ENCODE measurements at regions not wholly inside any gene's neighbourhood (a gene's known extent, or its start where the extent isn't known, plus 50 kb on each side); places are given as distances from the start of the nearest gene placed in this dataset.

DNA sequence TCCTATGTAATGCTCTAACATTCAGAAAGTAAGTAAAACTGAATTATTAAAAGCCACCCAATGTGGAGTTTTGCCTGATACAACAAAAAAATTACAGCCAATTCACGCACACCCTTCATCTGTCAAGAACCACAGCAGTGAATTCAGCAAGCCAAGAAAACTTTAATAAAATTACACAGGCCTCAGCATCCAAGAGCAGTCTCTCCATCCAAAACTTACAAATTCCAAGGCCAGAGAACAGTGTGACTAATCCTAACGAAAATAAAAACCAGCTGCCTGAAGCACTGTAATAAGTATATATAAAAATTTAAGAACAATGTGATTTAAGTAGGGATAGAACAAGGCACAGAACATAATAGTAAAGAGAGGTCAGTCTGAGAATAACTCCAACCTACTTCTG lies 54.2 kb downstream of the SIX6 start:
- Histone ChIP-seq H3K27ac (ENCODE audit: low read depth, low read length, poor library complexity, severe bottlenecking) (no peak overlapping the region), H2AFZ (ENCODE audit: low read length) (peak overlapping the region; percentile 45; the same call in 1 of the 2 replicates), H3K36me3 (ENCODE audit: insufficient read depth, low read length) (no peaks in the 10 kb centered on the region), H3K79me2 (ENCODE audit: insufficient read depth, low read depth, low read length) (no peaks in the 10 kb centered on the region), H3K4me1 (ENCODE audit: insufficient read depth, low read length, poor library complexity, severe bottlenecking) (peaks cover 82% of the 10 kb centered on the region), H3K4me3 (ENCODE audit: low read depth, low read length, poor library complexity, severe bottlenecking) (no peak overlapping the region), H3K9me2 (ENCODE audit: insufficient read depth, low read length) (no peaks in the 10 kb centered on the region), H3K9me3 (ENCODE audit: low read length) (no peaks in the 10 kb centered on the region), H4K20me1 (ENCODE audit: insufficient read depth, low read length) (no peaks in the 10 kb centered on the region), H3K4me2 (ENCODE audit: low read length) (no peak overlapping the region)
- ChIA-PET CTCF (ENCODE audit: unreplicated experiment) (interaction anchor here (0.5 to 1.0 kb wide), 2 partner anchors 213 to 689 kb away, joined by 3 read pairs; no protein-coding TSS in a partner anchor), POLR2A (interaction anchor here (0.6 to 2.2 kb wide), 4 partner anchors 27 to 236 kb away, joined by 3 to 8 read pairs (median 4); no protein-coding TSS in a partner anchor)
- no peak for DNase-seq (ENCODE audit: low spot score)
- no TSS peak for BruUV-seq (replicated peaks)
- intact Hi-C loops (cut with micrococcal nuclease; ENCODE audit: unreplicated experiment): loop anchor here (2.0 to 5.0 kb wide), 5 partner anchors 291 to 689 kb away; no protein-coding TSS in a partner anchor
- TF ChIP-seq, protein P1, sequence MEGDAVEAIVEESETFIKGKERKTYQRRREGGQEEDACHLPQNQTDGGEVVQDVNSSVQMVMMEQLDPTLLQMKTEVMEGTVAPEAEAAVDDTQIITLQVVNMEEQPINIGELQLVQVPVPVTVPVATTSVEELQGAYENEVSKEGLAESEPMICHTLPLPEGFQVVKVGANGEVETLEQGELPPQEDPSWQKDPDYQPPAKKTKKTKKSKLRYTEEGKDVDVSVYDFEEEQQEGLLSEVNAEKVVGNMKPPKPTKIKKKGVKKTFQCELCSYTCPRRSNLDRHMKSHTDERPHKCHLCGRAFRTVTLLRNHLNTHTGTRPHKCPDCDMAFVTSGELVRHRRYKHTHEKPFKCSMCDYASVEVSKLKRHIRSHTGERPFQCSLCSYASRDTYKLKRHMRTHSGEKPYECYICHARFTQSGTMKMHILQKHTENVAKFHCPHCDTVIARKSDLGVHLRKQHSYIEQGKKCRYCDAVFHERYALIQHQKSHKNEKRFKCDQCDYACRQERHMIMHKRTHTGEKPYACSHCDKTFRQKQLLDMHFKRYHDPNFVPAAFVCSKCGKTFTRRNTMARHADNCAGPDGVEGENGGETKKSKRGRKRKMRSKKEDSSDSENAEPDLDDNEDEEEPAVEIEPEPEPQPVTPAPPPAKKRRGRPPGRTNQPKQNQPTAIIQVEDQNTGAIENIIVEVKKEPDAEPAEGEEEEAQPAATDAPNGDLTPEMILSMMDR (conservative IDR thresholded peaks at IDR 0.05; ENCODE audit: low read length): no peak

DNA sequence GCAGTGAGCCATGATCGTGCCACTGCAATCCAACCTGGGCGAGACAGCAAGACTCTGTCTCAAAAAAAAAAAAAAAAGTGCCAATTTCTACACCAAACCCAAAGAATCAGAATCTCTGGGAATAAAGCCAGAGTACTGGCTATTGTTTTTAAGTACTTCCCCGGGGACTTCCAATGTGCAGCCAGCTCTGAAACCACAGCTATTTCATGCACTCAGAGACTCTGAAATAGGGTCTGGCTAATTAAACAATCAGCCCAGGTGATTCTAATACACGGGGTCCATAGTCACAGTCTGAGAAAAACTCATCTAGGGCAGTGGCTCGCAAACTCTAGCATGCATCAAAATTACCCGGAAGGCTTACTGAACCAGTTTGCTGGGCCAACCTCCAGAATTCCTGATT lies 56.3 kb downstream of the SIX6 start:
- no peaks in the 10 kb centered on the region for H3K36me3 ChIP-seq (ENCODE audit: insufficient read depth, low read length)
- BruUV-seq (replicated peaks): no TSS peak
- no peaks in the 10 kb centered on the region for H3K79me2 ChIP-seq (ENCODE audit: insufficient read depth, low read depth, low read length)
- DNase-seq (ENCODE audit: low spot score): peak; percentile 50
- no peaks in the 10 kb centered on the region for H4K20me1 ChIP-seq (ENCODE audit: insufficient read depth, low read length)
- intact Hi-C loops (cut with micrococcal nuclease; ENCODE audit: unreplicated experiment): no loop called here
- POLR2A ChIA-PET: interaction anchor here (0.6 to 1.3 kb wide), 5 partner anchors 13 to 378 kb away, joined by 3 read pairs; no protein-coding TSS in a partner anchor
- peak overlapping the region; percentile 45; the same call in 1 of the 2 replicates for H2AFZ ChIP-seq (ENCODE audit: low read length)
- peaks cover 67% of the 10 kb centered on the region for H3K4me1 ChIP-seq (ENCODE audit: insufficient read depth, low read length, poor library complexity, severe bottlenecking)
- peak overlapping the region; percentile 53 for H3K4me2 ChIP-seq (ENCODE audit: low read length)
- no peak overlapping the region for H3K4me3 ChIP-seq (ENCODE audit: low read depth, low read length, poor library complexity, severe bottlenecking)
- peak overlapping the region; percentile 13 for H3K27ac ChIP-seq (ENCODE audit: low read depth, low read length, poor library complexity, severe bottlenecking)
- TF ChIP-seq, protein P1 (conservative IDR thresholded peaks at IDR 0.05; ENCODE audit: low read length): no peak
- TF ChIP-seq EZH2phosphoT487 (IDR thresholded peaks at IDR 0.05; ENCODE audit: borderline replicate concordance, low read depth, low read length): no peak
- no peaks in the 10 kb centered on the region for H3K9me3 ChIP-seq (ENCODE audit: low read length)
- H3K9me2 ChIP-seq (ENCODE audit: insufficient read depth, low read length): no peaks in the 10 kb centered on the region
- CTCF ChIA-PET (ENCODE audit: unreplicated experiment): interaction anchor here (0.7 to 1.4 kb wide), 2 partner anchors 233 to 382 kb away, joined by 3 read pairs; no protein-coding TSS in a partner anchor

DNA sequence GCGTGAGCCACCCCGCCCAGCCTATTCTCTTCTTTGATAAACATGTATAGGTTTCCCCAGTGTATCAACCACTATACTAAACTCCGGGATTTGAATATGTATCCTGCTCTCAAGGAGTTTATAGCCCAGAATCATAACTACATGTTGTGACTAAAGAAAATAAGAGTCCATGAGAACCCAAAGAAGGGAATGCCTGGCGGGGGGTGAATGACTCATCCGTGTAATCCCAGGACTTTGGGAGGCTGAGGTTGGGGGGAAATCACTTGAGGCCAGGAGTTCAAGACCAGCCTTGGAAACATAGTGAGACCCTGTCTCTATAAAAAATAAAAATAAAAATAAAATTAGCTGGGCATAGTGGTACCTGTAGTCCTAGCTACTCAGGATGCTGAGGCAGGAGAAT lies 57.2 kb downstream of the SIX6 start:
- no peaks in the 10 kb centered on the region for H3K36me3 ChIP-seq (ENCODE audit: insufficient read depth, low read length)
- no peak for DNase-seq (ENCODE audit: low spot score)
- no peak overlapping the region for H3K4me3 ChIP-seq (ENCODE audit: low read depth, low read length, poor library complexity, severe bottlenecking)
- ChIA-PET POLR2A (interaction anchor here (0.9 to 1.3 kb wide), 2 partner anchors 14 to 216 kb away, joined by 3 to 5 read pairs; no protein-coding TSS in a partner anchor), CTCF (ENCODE audit: unreplicated experiment) (interaction anchor here (1.4 kb wide), 1 partner anchor 383 kb away, joined by 3 read pairs; no protein-coding TSS in a partner anchor)
- peaks cover 58% of the 10 kb centered on the region for H3K4me1 ChIP-seq (ENCODE audit: insufficient read depth, low read length, poor library complexity, severe bottlenecking)
- no peaks in the 10 kb centered on the region for H3K9me3 ChIP-seq (ENCODE audit: low read length)
- BruUV-seq (replicated peaks): no TSS peak
- no peaks in the 10 kb centered on the region for H3K79me2 ChIP-seq (ENCODE audit: insufficient read depth, low read depth, low read length)
- H2AFZ ChIP-seq (ENCODE audit: low read length): peak overlapping the region; percentile 21; the same call in 1 of the 2 replicates
- no peak overlapping the region for H3K4me2 ChIP-seq (ENCODE audit: low read length)
- intact Hi-C loops (cut with micrococcal nuclease; ENCODE audit: unreplicated experiment): no loop called here
- H4K20me1 ChIP-seq (ENCODE audit: insufficient read depth, low read length): no peaks in the 10 kb centered on the region
- no peak for TF ChIP-seq EZH2phosphoT487 (IDR thresholded peaks at IDR 0.05; ENCODE audit: borderline replicate concordance, low read depth, low read length)
- TF ChIP-seq, protein P1 (conservative IDR thresholded peaks at IDR 0.05; ENCODE audit: low read length): no peak
- no peaks in the 10 kb centered on the region for H3K9me2 ChIP-seq (ENCODE audit: insufficient read depth, low read length)
- H3K27ac ChIP-seq (ENCODE audit: low read depth, low read length, poor library complexity, severe bottlenecking): no peak overlapping the region
